Ovary (tissue), 7 donors: ENCODE measurements at regions not wholly inside any gene's neighbourhood (a gene's known extent, or its start where the extent isn't known, plus 50 kb on each side); places are given as distances from the start of the nearest gene placed in this dataset.

Experiments used
- DNase-seq, 5 donors: peaks; one replicate each; pipeline ENCODE4 v3.0.0-alpha.2; 2019 to 2020
- H3K27ac ChIP-seq, 2 donors: fragments of 200-600 bp; one replicate each; pipeline versions ENCODE4 v1.5.1 to v1.8.0; 2019 to 2022
- H3K27me3 ChIP-seq: fragments of 200-600 bp; one replicate; pipeline ENCODE4 v1.8.0; 2022
- H3K36me3 ChIP-seq: fragments of 200-600 bp; sonication (generic); one replicate; pipeline ENCODE4 v1.5.1; 2019
- H3K4me1 ChIP-seq: one replicate; pipeline ENCODE4 v1.8.1; 2013; ENCODE audit warnings: mild to moderate bottlenecking, moderate library complexity; ENCODE audit not compliant: insufficient read depth
- H3K4me3 ChIP-seq: fragments of 200-600 bp; sonication (generic); one replicate; pipeline ENCODE4 v1.5.1; 2017
- H3K9me3 ChIP-seq, 2 donors: fragments of 200-600 bp in 1 of 2; sonication (generic) in 1 of 2; one replicate each; pipeline versions ENCODE4 v1.5.1 to v1.8.1; 2013 to 2019; ENCODE audit warnings: mild to moderate bottlenecking in 1 of 2, moderate library complexity in 1 of 2
- CTCF ChIP-seq, 3 donors: fragments of 450-650 bp in 2 of 3; fragments of 200-600 bp in 1 of 3; IDR thresholded peaks; one replicate each; pipeline versions ENCODE4 v1.5.1 to v1.8.0; 2016 to 2022; ENCODE audit warnings: antibody characterized with exemption in 3 of 3, mild to moderate bottlenecking in 1 of 3
- EP300 ChIP-seq: sonication (generic); formaldehyde crosslinking; IDR thresholded peaks from one replicate; pipeline ENCODE4 v1.6.1; 2017; ENCODE audit warnings: antibody characterized with exemption
- POLR2A ChIP-seq: fragments of 450-650 bp; IDR thresholded peaks from one replicate; pipeline ENCODE4 v1.6.1; 2017; ENCODE audit warnings: antibody characterized with exemption, mild to moderate bottlenecking, moderate library complexity
- WGBS, 3 donors: extraction: QIAGEN DNeasy Blood & Tissue Kit in 1 of 3; methylation state at CpG; one replicate each; pipeline versions ENCODE4 v1.1.5 to v1.1.7; 2013 to 2017; 5-methylcytosine and 5-hydroxymethylcytosine counted together
- intact Hi-C, 4 donors: fragments of 100-400 bp; cut with DNase I; formaldehyde crosslinking; loops; one replicate each; pipeline versions ENCODE4 v1.11.0 to v1.15.1; 2022 to 2023
- donor health status: DM: no; HTN: no; CAD: no; lungs with moderate emphysema.
- donor health status: DM: no; HTN: no; CAD: no.
- donor health status: Bipolar disorder and iron deficiency.
- donor health status: DM: no; HTN: no; CAD: no.
- donor health status: DM: yes; HTN: yes; CAD: no.

DNA sequence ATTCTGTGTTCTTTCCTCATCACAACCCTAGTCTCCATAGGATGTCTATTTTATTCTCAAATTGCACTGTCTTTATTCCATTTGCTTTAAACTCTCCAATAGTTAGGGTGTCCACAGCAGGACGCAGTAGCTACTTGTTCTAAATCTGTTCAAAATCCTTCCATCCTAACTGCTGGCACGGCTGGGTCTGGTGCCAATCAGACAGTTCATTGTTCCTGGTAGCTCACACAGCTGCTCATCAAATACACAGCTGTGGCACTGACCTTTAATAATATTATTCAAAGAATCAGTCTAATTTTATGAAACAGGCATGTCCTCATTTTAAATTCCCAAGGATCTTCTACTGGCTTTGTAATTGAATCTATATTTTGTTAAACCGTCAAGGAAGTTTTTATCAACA lies 59.7 kb upstream of the TMEFF2 start:
- no peak overlapping the region for H3K27ac ChIP-seq
- H3K27me3 ChIP-seq = no peaks in the 10 kb centered on the region
- TF ChIP-seq CTCF (IDR thresholded peaks at IDR 0.05) (no peak), POLR2A (no peak), EP300 (no peak)
- 74 to 88% (median 81%) methylated on average over 3 of the region's 3 CpGs for WGBS, 3 donors
- H3K4me3 ChIP-seq = no peak overlapping the region
- no peak for DNase-seq
- no peaks in the 10 kb centered on the region for H3K36me3 ChIP-seq
- intact Hi-C loops = no loop called here
- no peaks in the 10 kb centered on the region for H3K9me3 ChIP-seq
- no peaks in the 10 kb centered on the region for H3K4me1 ChIP-seq

- no peak overlapping the region for H3K4me3 ChIP-seq
- no peaks in the 10 kb centered on the region for H3K36me3 ChIP-seq
- intact Hi-C loops = no loop called here
- H3K27me3 ChIP-seq = no peaks in the 10 kb centered on the region
- H3K27ac ChIP-seq = no peak overlapping the region
- DNase-seq = no peak
- H3K4me1 ChIP-seq = no peaks in the 10 kb centered on the region
- no peak for TF ChIP-seq EP300
- TF ChIP-seq POLR2A = no peak
- no peak for TF ChIP-seq CTCF (IDR thresholded peaks at IDR 0.05)
- 72 to 77% (median 73%) methylated on average over 4 of the region's 4 CpGs for WGBS, 3 donors
- no peaks in the 10 kb centered on the region for H3K9me3 ChIP-seq
These were observed 59.0 kb upstream of the TMEFF2 start for GRCh38 chr2:192253692-192254091.

- Histone ChIP-seq H3K4me3 (no peak overlapping the region), H3K27me3 (no peaks in the 10 kb centered on the region), H3K4me1 (no peaks in the 10 kb centered on the region), H3K9me3 (no peaks in the 10 kb centered on the region), H3K36me3 (no peaks in the 10 kb centered on the region), H3K27ac (no peak overlapping the region)
- intact Hi-C loops = no loop called here
- no peak for DNase-seq
- no peak for TF ChIP-seq POLR2A
- no peak for TF ChIP-seq EP300
- TF ChIP-seq CTCF (IDR thresholded peaks at IDR 0.05) = no peak
These were observed 56.2 kb upstream of the TMEFF2 start for GRCh38 chr2:192250961-192251360.

DNA sequence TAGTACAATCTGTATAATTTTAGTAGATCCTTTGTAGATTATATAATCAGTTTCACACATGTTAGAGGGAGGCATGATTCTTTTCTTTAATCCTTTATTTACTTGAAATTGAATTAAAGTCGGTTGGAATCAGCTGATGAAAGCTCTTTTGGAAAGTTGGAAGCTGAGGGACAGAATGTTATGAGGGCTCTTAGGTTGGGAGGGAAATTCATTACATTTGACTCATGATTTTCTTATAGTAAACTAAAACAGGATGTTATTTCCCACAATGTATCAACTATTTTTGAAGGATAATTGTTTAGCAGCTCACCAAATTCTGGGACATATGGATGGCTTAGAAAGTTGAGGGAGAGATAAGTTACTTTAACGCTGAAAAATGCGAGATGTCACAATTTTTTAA lies 52.7 kb upstream of the TMEFF2 start:
- H3K9me3 ChIP-seq = no peaks in the 10 kb centered on the region
- intact Hi-C loops = no loop called here
- no peaks in the 10 kb centered on the region for H3K4me1 ChIP-seq
- TF ChIP-seq POLR2A (no peak), CTCF (IDR thresholded peaks at IDR 0.05) (no peak), EP300 (no peak)
- no peaks in the 10 kb centered on the region for H3K27me3 ChIP-seq
- DNase-seq = no peak
- WGBS, 3 donors = 83 to 87% (median 83%) methylated on average over 3 of the region's 3 CpGs
- no peak overlapping the region for H3K27ac ChIP-seq
- H3K4me3 ChIP-seq = no peak overlapping the region
- H3K36me3 ChIP-seq = no peaks in the 10 kb centered on the region

GRCh38 chr2:192246297-192246696 lies 51.6 kb upstream of the TMEFF2 start:
- intact Hi-C loops = no loop called here
- Histone ChIP-seq H3K9me3 (no peaks in the 10 kb centered on the region), H3K27ac (no peak overlapping the region), H3K27me3 (no peaks in the 10 kb centered on the region), H3K4me3 (no peak overlapping the region), H3K4me1 (no peaks in the 10 kb centered on the region), H3K36me3 (no peaks in the 10 kb centered on the region)
- TF ChIP-seq CTCF (IDR thresholded peaks at IDR 0.05) (no peak), EP300 (no peak), POLR2A (no peak)
- WGBS, 3 donors = 69 to 83% (median 81%) methylated on average over 3 of the region's 3 CpGs
- DNase-seq = no peak
